ENCODE measurements at regions not wholly inside any gene's neighbourhood (a gene's known extent, or its start where the extent isn't known, plus 50 kb on each side); places are given as distances from the start of the nearest gene placed in this dataset.

GRCh38 chr6:156533872-156534524 is 243.2 kb upstream of the ARID1B start:
- no peak overlapping the region for H3K27ac ChIP-seq (ENCODE audit: low read length)

GRCh38 chr6:156526081-156526480 is 251.1 kb upstream of the ARID1B start:
- Histone ChIP-seq H2AFZ (ENCODE audit: low read depth, low read length) (no peak overlapping the region), H4K20me1 (ENCODE audit: insufficient read depth) (no peaks in the 10 kb centered on the region), H3K9ac (ENCODE audit: low read length) (no peak overlapping the region), H3K36me3 (ENCODE audit: insufficient read depth, low read length) (no peaks in the 10 kb centered on the region), H3K79me2 (replicated peaks; ENCODE audit: insufficient read depth, low read length) (no peaks in the 10 kb centered on the region), H3K27me3 (ENCODE audit: insufficient read depth, low read depth, low read length) (no peaks in the 10 kb centered on the region), H3F3A (ENCODE audit: insufficient read depth, low read length, poor library complexity, severe bottlenecking) (no peaks in the 10 kb centered on the region), H3K4me2 (ENCODE audit: low read length) (no peak overlapping the region), H3K4me3 (ENCODE audit: low read length) (no peak overlapping the region), H3K27ac (ENCODE audit: low read length) (no peak overlapping the region), H3K9me2 (ENCODE audit: insufficient read depth, low read length) (no peaks in the 10 kb centered on the region), H3K9me3 (ENCODE audit: low read length) (no peaks in the 10 kb centered on the region)
- TF ChIP-seq TAF1 (IDR thresholded peaks at IDR 0.05; ENCODE audit: low read depth): no peak
- TF ChIP-seq POLR2AphosphoS5 (IDR thresholded peaks at IDR 0.05): no peak

More at GRCh38 chr6:156533872-156534524, 243.2 kb upstream of the ARID1B start:
- H3K79me2 ChIP-seq (replicated peaks; ENCODE audit: insufficient read depth, low read length): no peaks in the 10 kb centered on the region
- TF ChIP-seq TAF1 (IDR thresholded peaks at IDR 0.05; ENCODE audit: low read depth) (no peak), REST (IDR thresholded peaks at IDR 0.05; ENCODE audit: borderline replicate concordance) (no peak), SMC3 (conservative IDR thresholded peaks at IDR 0.05; ENCODE audit: poor library complexity) (no peak), EP300 (conservative IDR thresholded peaks at IDR 0.05; ENCODE audit: poor library complexity, severe bottlenecking) (no peak), EZH2 (IDR thresholded peaks at IDR 0.05; ENCODE audit: borderline replicate concordance, insufficient read depth, low read length, poor library complexity, severe bottlenecking) (no peak), RAD21 (conservative IDR thresholded peaks at IDR 0.05) (no peak), MXI1 (conservative IDR thresholded peaks at IDR 0.05; ENCODE audit: poor library complexity, severe bottlenecking) (no peak), POLR2AphosphoS5 (IDR thresholded peaks at IDR 0.05) (no peak)
- TF ChIP-seq, protein P1, sequence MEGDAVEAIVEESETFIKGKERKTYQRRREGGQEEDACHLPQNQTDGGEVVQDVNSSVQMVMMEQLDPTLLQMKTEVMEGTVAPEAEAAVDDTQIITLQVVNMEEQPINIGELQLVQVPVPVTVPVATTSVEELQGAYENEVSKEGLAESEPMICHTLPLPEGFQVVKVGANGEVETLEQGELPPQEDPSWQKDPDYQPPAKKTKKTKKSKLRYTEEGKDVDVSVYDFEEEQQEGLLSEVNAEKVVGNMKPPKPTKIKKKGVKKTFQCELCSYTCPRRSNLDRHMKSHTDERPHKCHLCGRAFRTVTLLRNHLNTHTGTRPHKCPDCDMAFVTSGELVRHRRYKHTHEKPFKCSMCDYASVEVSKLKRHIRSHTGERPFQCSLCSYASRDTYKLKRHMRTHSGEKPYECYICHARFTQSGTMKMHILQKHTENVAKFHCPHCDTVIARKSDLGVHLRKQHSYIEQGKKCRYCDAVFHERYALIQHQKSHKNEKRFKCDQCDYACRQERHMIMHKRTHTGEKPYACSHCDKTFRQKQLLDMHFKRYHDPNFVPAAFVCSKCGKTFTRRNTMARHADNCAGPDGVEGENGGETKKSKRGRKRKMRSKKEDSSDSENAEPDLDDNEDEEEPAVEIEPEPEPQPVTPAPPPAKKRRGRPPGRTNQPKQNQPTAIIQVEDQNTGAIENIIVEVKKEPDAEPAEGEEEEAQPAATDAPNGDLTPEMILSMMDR (IDR thresholded peaks at IDR 0.05; ENCODE audit: poor library complexity, severe bottlenecking): no peak
- H3K4me2 ChIP-seq (ENCODE audit: low read length): no peak overlapping the region
- H3K9ac ChIP-seq (ENCODE audit: low read length): no peak overlapping the region
- no peaks in the 10 kb centered on the region for H3K36me3 ChIP-seq (ENCODE audit: insufficient read depth, low read length)
- no peaks in the 10 kb centered on the region for H4K20me1 ChIP-seq (ENCODE audit: insufficient read depth)
- no peak overlapping the region for H2AFZ ChIP-seq (ENCODE audit: low read depth, low read length)
- H3F3A ChIP-seq (ENCODE audit: insufficient read depth, low read length, poor library complexity, severe bottlenecking): no peaks in the 10 kb centered on the region
- no peak overlapping the region for H3K4me3 ChIP-seq (ENCODE audit: low read length)
- no peaks in the 10 kb centered on the region for H3K9me2 ChIP-seq (ENCODE audit: insufficient read depth, low read length)
- no peaks in the 10 kb centered on the region for H3K27me3 ChIP-seq (ENCODE audit: insufficient read depth, low read depth, low read length)
- H3K9me3 ChIP-seq (ENCODE audit: low read length): no peaks in the 10 kb centered on the region

Data from neural cell (in vitro differentiated cells).